ENCODE measurements at regions not wholly inside any gene's neighbourhood (a gene's known extent, or its start where the extent isn't known, plus 50 kb on each side); places are given as distances from the start of the nearest gene placed in this dataset.

DNA sequence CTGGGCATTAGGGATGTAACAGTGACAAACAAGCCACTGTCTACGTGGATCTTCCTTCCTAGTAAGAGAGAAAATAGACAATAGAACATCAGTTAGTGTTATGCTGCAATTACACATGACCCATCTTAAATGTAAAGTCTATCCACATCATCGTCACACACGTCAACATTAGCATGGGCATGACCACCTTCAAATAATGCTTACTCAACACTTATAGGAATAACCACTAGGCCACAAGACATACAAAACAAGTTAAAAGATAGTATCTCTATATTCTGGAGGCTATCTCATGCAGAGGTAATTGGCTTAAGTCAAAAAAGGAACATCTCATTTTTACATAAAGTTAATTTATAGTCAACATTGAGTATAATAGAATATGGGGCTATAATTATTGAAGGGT is 156.5 kb downstream of the MOXD1 start:
- intact Hi-C loops (cut with DNase I, micrococcal nuclease): no loop called here
- no peak for ATAC-seq

DNA sequence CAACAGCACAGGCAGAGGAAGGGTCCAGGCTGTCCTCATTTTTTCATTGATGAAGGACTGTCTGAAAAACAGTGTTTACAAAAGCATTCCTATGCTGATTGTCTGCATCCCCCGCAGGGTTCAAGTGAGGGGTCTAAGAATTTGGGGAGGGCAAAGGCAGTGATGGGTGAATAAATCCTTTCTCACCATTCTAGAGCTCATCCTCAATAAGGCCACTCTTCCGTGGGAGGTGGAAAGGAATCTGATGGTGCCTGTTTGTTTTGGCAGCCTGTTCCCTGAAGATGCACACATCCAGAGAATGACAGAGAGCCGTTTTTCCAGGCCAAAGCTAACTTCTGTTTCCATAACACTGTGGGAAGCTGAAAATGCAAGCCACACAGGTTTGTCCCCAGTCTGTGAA is 164.5 kb downstream of the MOXD1 start:
- intact Hi-C loops (cut with DNase I, micrococcal nuclease): no loop called here
- ChIA-PET POLR2A (no interaction called here), CTCF (no interaction called here)
- Mint-ChIP-seq H3K4me3 (no peak overlapping the region), H3K9me3 (ENCODE audit: low read depth) (no peaks in the 10 kb centered on the region), H3K27ac (no peak overlapping the region), H3K36me3 (ENCODE audit: low read depth) (no peaks in the 10 kb centered on the region), H3K4me1 (no peaks in the 10 kb centered on the region), H3K27me3 (peaks cover 7% of the 10 kb centered on the region)
- no peak for DNase-seq
- ATAC-seq: no peak

More for the DNA sequence above, 156.5 kb downstream of the MOXD1 start:
- ChIA-PET POLR2A (no interaction called here), CTCF (no interaction called here)
- Mint-ChIP-seq H3K27ac (no peak overlapping the region), H3K27me3 (peaks cover 2% of the 10 kb centered on the region), H3K9me3 (ENCODE audit: low read depth) (no peaks in the 10 kb centered on the region), H3K4me1 (no peaks in the 10 kb centered on the region), H3K4me3 (no peak overlapping the region), H3K36me3 (ENCODE audit: low read depth) (no peaks in the 10 kb centered on the region)
- DNase-seq: no peak

DNA sequence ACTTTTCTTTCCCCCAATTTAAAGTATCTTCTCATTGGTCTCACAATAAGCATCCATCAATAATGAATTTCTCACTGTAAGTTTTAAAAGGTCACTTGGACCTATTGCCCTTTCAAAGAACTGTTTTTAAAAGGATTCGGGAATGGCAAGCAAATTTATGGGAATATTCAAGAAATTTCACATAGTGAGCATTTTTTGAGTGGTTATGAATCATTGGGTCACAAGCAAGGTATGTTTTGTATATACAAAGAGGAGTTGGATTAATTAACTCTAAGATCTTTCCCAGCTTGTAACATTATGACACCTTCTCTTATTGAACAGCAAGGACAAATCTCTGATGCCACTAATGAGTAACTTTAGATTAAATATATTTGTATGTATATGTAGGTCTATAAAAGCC is 165.0 kb downstream of the MOXD1 start:
- intact Hi-C loops (cut with DNase I, micrococcal nuclease): no loop called here
- H3K9me3 Mint-ChIP-seq (ENCODE audit: low read depth): no peaks in the 10 kb centered on the region
- peaks cover 7% of the 10 kb centered on the region for H3K27me3 Mint-ChIP-seq
- no peak overlapping the region for H3K4me3 Mint-ChIP-seq
- H3K4me1 Mint-ChIP-seq: no peaks in the 10 kb centered on the region
- CTCF ChIA-PET: no interaction called here
- H3K36me3 Mint-ChIP-seq (ENCODE audit: low read depth): no peaks in the 10 kb centered on the region
- DNase-seq (no peak), ATAC-seq (no peak)
- no peak overlapping the region for H3K27ac Mint-ChIP-seq
- POLR2A ChIA-PET: no interaction called here

DNA sequence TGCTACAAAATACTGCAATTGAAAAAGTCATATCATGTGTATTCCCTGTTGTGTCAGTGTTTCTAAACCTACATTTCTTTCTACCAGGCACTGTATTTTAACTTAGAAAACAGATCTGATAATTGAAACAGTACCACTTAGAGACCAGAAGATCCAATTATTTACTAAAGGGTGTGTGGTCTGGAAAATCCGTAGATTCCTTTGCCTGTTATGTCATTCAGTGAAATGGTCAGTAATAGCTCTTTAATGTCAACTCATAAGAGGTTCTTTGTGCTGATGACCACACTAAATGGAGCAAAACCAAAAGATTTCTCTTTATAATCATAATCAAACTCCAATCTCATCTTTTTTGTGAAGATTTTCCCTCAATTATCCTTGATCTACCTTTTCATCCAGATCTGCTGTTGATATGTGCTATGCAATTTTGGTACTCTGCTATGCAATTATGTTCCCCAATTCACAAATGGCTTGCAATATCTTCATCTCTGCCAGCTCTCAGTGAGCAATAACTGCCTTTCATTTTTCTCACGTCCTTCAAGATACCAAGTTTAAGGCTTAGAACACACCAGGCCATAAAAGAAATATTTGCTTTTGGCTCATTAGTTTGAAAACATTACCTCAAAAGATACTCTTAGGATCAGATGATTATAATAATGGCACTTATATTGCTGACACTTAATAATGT is 165.5 kb downstream of the MOXD1 start:
- no peak for DNase-seq
- Mint-ChIP-seq H3K36me3 (ENCODE audit: low read depth) (no peaks in the 10 kb centered on the region), H3K4me1 (no peaks in the 10 kb centered on the region), H3K4me3 (no peak overlapping the region), H3K27ac (no peak overlapping the region), H3K9me3 (ENCODE audit: low read depth) (no peaks in the 10 kb centered on the region), H3K27me3 (peaks cover 7% of the 10 kb centered on the region)
- ATAC-seq: no peak
- ChIA-PET CTCF (no interaction called here), POLR2A (no interaction called here)
- intact Hi-C loops (cut with DNase I, micrococcal nuclease): no loop called here

DNA sequence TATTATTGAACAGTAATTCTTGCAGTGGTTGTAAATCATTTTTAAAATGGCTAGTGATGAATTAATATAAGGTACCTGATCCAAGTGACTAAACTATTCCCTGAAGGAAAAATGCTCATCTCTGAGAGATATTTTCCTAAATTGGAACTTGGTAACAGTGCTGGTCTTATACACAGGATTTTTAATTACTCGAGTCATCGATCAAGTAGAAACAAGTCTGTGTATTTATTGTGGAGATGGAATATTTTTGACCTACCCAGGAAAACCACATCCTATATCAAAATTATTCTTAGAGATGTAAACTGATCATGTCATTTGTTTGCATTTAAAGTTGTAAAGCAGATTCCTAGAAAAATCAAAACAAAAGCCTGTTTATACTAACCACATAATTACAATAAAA is 166.9 kb downstream of the MOXD1 start:
- CTCF ChIA-PET: no interaction called here
- Mint-ChIP-seq H3K27ac (no peak overlapping the region), H3K4me1 (no peaks in the 10 kb centered on the region), H3K36me3 (ENCODE audit: low read depth) (no peaks in the 10 kb centered on the region), H3K27me3 (peaks cover 7% of the 10 kb centered on the region), H3K4me3 (no peak overlapping the region), H3K9me3 (ENCODE audit: low read depth) (no peaks in the 10 kb centered on the region)
- intact Hi-C loops (cut with DNase I, micrococcal nuclease): no loop called here
- POLR2A ChIA-PET: no interaction called here
- ATAC-seq: no peak
- DNase-seq: no peak

DNA sequence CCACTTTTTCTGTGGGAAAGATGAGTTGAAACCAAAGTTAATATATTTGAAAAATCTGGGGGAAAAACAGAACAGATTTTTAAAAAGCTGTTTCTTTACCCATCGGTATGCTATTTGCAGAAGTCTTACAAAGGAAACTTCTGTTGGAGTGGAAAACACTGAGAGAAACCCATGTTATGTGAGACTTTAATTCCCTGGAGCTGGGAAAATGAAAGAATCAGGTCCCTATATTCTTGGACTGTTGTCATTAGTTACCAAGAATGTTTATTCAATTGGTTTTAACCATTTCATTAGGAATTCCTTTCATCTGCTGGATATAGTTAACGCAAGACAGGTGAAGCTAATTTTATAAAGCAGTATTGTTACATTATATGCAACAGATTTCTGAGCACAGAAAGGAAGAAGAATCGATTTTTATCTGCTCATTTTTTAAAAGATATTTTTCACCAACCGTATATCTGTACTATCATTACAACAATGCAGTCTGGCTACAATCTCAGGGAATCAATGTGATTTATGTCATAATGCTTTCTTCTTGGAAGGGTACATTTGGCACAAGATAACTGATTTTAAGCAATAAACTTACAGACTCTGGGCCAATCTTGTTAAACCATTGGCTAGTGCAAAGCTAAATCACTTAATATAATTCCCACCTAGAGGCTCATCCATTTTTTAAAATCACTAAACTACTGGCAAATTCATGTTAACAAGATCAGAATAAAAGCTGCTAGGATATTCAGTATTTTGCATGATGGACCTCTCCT is 170.0 kb downstream of the MOXD1 start:
- ATAC-seq (no peak), DNase-seq (no peak)
- Mint-ChIP-seq H3K4me3 (no peak overlapping the region), H3K27ac (no peak overlapping the region), H3K27me3 (peaks cover 5% of the 10 kb centered on the region), H3K9me3 (ENCODE audit: low read depth) (no peaks in the 10 kb centered on the region), H3K4me1 (no peaks in the 10 kb centered on the region), H3K36me3 (ENCODE audit: low read depth) (no peaks in the 10 kb centered on the region)
- CTCF ChIA-PET: interaction anchor here (0.6 to 1.1 kb wide), 2 partner anchors 9 to 316 kb away, joined by 3 to 4 read pairs; no protein-coding TSS in a partner anchor
- POLR2A ChIA-PET: no interaction called here
- intact Hi-C loops (cut with DNase I, micrococcal nuclease): no loop called here

DNA sequence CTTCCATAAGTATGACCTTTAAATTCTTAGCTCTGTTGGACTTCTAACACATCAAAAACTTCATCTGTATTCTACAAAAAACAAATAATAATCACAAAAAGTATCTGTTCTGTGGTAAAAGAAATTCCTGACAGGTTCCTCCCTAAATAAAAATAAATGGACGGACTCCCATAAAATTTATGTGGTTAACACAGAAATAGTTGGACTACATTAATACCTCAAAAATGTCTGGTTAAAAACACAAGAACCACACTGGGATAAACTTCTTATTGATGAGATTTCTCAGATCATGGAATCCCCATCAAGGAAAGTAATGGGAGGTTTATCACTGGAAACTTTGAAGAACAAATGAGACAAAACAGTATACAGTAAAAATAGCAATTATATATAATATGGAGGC is 172.4 kb downstream of the MOXD1 start:
- CTCF ChIA-PET: interaction anchor here (1.2 kb wide), 1 partner anchor 20 kb away, joined by 3 read pairs; no protein-coding TSS in a partner anchor
- H3K4me3 Mint-ChIP-seq: no peak overlapping the region
- no peaks in the 10 kb centered on the region for H3K36me3 Mint-ChIP-seq (ENCODE audit: low read depth)

DNA sequence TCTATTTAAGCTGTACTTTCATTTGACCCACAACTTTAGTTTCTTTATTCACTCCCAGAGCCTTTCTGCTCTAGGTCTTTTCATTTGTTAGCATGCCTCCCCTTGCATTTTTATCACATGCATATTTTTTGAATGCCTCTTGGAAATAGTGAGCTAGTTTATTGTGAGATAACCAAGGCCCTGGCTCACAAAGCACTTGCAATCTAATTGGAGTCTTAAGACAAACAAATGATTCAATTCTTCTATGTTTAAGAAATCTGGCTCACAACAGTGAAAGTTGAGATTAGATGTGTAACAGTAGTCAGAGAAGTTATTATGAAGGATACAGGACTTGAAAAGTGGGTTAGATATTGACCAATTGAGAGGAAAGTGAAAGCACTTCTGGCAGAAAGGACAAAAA is 173.4 kb downstream of the MOXD1 start:
- intact Hi-C loops (cut with DNase I, micrococcal nuclease): no loop called here
- no peak overlapping the region for H3K27ac Mint-ChIP-seq
- POLR2A ChIA-PET: no interaction called here

More for the DNA sequence above, 172.4 kb downstream of the MOXD1 start:
- Mint-ChIP-seq H3K9me3 (ENCODE audit: low read depth) (peaks cover 9% of the 10 kb centered on the region), H3K27me3 (peaks cover 5% of the 10 kb centered on the region), H3K27ac (no peak overlapping the region), H3K4me1 (no peaks in the 10 kb centered on the region)
- POLR2A ChIA-PET: no interaction called here
- no peak for DNase-seq
- intact Hi-C loops (cut with DNase I, micrococcal nuclease): no loop called here
- no peak for ATAC-seq

DNA sequence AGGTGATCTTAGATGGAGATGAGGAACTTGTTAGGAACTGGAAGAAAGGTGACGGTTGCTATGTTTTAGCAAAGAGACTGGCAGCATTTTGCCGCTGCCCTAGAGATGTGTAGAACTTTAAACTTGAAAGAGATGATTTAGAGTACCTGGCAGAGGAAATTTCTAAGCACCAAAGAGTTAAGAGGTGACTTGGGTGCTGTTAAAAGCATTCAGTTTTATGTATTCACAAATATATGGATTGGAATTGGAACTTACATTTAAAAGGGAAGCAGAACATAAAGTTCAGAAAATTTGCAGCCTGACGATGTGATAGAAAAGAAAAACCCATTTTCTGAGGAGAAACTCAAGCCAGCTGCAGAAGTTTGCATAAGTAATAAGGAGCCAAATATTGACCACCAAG is 176.3 kb downstream of the MOXD1 start:
- CTCF ChIA-PET: no interaction called here
- peaks cover 9% of the 10 kb centered on the region for H3K9me3 Mint-ChIP-seq (ENCODE audit: low read depth)
- no peaks in the 10 kb centered on the region for H3K27me3 Mint-ChIP-seq
- no peaks in the 10 kb centered on the region for H3K36me3 Mint-ChIP-seq (ENCODE audit: low read depth)
- no peak overlapping the region for H3K4me3 Mint-ChIP-seq
- POLR2A ChIA-PET: no interaction called here
- DNase-seq: no peak
- no peak overlapping the region for H3K27ac Mint-ChIP-seq
- intact Hi-C loops (cut with DNase I, micrococcal nuclease): no loop called here
- ATAC-seq: no peak
- H3K4me1 Mint-ChIP-seq: no peaks in the 10 kb centered on the region

More for the DNA sequence above, 173.4 kb downstream of the MOXD1 start:
- H3K4me3 Mint-ChIP-seq: no peak overlapping the region
- DNase-seq (no peak), ATAC-seq (no peak)
- CTCF ChIA-PET: interaction anchor here (1.0 to 1.3 kb wide), 3 partner anchors 19 to 52 kb away, joined by 3 read pairs; no protein-coding TSS in a partner anchor
- peaks cover 3% of the 10 kb centered on the region for H3K27me3 Mint-ChIP-seq
- H3K36me3 Mint-ChIP-seq (ENCODE audit: low read depth): no peaks in the 10 kb centered on the region
- H3K4me1 Mint-ChIP-seq: no peaks in the 10 kb centered on the region
- peaks cover 9% of the 10 kb centered on the region for H3K9me3 Mint-ChIP-seq (ENCODE audit: low read depth)

DNA sequence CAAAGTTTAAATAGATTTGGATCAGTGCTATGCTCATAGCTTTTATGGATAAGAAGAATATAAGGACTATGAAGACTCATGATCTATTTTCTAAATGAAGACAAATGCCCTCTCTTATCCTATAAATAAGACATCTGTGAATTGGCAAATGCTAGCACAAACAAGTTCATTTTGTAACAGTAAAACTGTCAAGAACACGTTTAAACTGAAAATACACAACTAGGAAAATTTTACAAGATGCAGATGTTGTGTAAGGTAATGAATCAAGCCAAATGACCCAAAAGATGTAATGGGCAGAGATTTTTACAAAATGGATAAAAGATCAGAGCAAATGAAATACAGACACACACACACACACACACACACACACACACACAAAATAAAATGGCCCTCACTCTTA is 180.5 kb downstream of the MOXD1 start:
- Mint-ChIP-seq H3K27me3 (peaks cover 3% of the 10 kb centered on the region), H3K27ac (no peak overlapping the region), H3K9me3 (ENCODE audit: low read depth) (peaks cover 6% of the 10 kb centered on the region), H3K4me1 (no peaks in the 10 kb centered on the region), H3K4me3 (no peak overlapping the region), H3K36me3 (ENCODE audit: low read depth) (no peaks in the 10 kb centered on the region)
- DNase-seq: no peak
- POLR2A ChIA-PET: no interaction called here
- no peak for ATAC-seq
- intact Hi-C loops (cut with DNase I, micrococcal nuclease): no loop called here
- CTCF ChIA-PET: interaction anchor here (0.6 to 1.0 kb wide), 2 partner anchors 297 to 786 kb away, joined by 3 read pairs; no protein-coding TSS in a partner anchor

DNA sequence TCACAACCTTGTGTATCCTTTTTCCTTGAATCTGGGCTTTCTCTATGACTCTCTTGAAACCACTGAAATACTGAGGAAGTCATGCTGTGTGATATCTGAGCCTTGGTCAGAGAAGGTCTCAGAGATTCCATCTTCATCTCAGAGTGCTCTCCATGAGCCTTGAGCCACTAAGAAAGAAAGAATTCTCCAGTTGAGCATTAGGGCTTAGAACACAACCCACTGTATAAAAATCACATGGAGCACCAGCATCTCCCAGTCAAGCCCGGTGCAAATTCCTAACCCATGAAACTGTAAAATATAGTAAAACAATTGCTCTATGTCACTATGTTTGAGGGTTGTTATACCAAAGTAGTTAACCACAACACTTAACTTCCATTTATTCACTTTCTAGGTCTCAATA is 181.4 kb downstream of the MOXD1 start:
- no peaks in the 10 kb centered on the region for H3K4me1 Mint-ChIP-seq
- peaks cover 3% of the 10 kb centered on the region for H3K27me3 Mint-ChIP-seq
- no peak for DNase-seq
- ChIA-PET CTCF (interaction anchor here (1.1 kb wide), 1 partner anchor 305 kb away, joined by 3 read pairs; no protein-coding TSS in a partner anchor), POLR2A (no interaction called here)
- intact Hi-C loops (cut with DNase I, micrococcal nuclease): loop anchor here (2.0 to 5.0 kb wide), 2 partner anchors 298 to 305 kb away; no protein-coding TSS in a partner anchor
- peaks cover 5% of the 10 kb centered on the region for H3K9me3 Mint-ChIP-seq (ENCODE audit: low read depth)
- H3K27ac Mint-ChIP-seq: no peak overlapping the region
- no peak for ATAC-seq
- no peak overlapping the region for H3K4me3 Mint-ChIP-seq
- H3K36me3 Mint-ChIP-seq (ENCODE audit: low read depth): no peaks in the 10 kb centered on the region

Data from activated CD4-positive, alpha-beta T cell treated with anti-CD3 and anti-CD28 coated beads for 36 hours (primary cell).